Skin of body (tissue), 1 donor: ENCODE measurements at regions not wholly inside any gene's neighbourhood (a gene's known extent, or its start where the extent isn't known, plus 50 kb on each side); places are given as distances from the start of the nearest gene placed in this dataset.

ENCODE experiments used
- DNase-seq: peaks from one replicate; lab custom pipeline; 2025; lab: John Stamatoyannopoulos, UW

- DNase-seq, result no peak
Observed at GRCh38 chr3:64891021-64891420, 203.2 kb upstream of the ADAMTS9 start.

GRCh38 chr3:64890466-64890865 is 202.7 kb upstream of the ADAMTS9 start:
- no peak for DNase-seq

GRCh38 chr3:64890006-64890405 is 202.2 kb upstream of the ADAMTS9 start:
- DNase-seq, result peak; percentile 34

- no peak for DNase-seq
Observed at GRCh38 chr3:64888840-64889392, 201.1 kb upstream of the ADAMTS9 start.

GRCh38 chr3:64888165-64888564 is 200.4 kb upstream of the ADAMTS9 start:
- DNase-seq, result no peak

- DNase-seq, result no peak
Observed at GRCh38 chr3:64885055-64885454, 197.3 kb upstream of the ADAMTS9 start.

GRCh38 chr3:64884536-64884935 is 196.7 kb upstream of the ADAMTS9 start:
- DNase-seq, result no peak

- no peak for DNase-seq
Observed at GRCh38 chr3:64880916-64881315, 193.1 kb upstream of the ADAMTS9 start.

GRCh38 chr3:64878362-64878761 is 190.6 kb upstream of the ADAMTS9 start:
- no peak for DNase-seq

- no peak for DNase-seq
Observed at GRCh38 chr3:64873400-64873799, 185.6 kb upstream of the ADAMTS9 start.

GRCh38 chr3:64872345-64872744 is 184.5 kb upstream of the ADAMTS9 start:
- no peak for DNase-seq

GRCh38 chr3:64871834-64872249 is 184.0 kb upstream of the ADAMTS9 start:
- peak; percentile 36 for DNase-seq

GRCh38 chr3:64870876-64871646 is 183.3 kb upstream of the ADAMTS9 start:
- DNase-seq, result no peak

GRCh38 chr3:64867224-64867623 is 179.4 kb upstream of the ADAMTS9 start:
- DNase-seq, result no peak

GRCh38 chr3:64865839-64866570 is 178.2 kb upstream of the ADAMTS9 start:
- no peak for DNase-seq

GRCh38 chr3:64863226-64864212 is 175.7 kb upstream of the ADAMTS9 start:
- DNase-seq, result no peak

- DNase-seq, result no peak
Observed at GRCh38 chr3:64861684-64862083, 173.9 kb upstream of the ADAMTS9 start.

GRCh38 chr3:64860536-64860870 is 172.7 kb upstream of the ADAMTS9 start:
- no peak for DNase-seq

GRCh38 chr3:64859625-64860535 is 172.1 kb upstream of the ADAMTS9 start:
- peak; percentile 60 for DNase-seq

GRCh38 chr3:64856977-64857516 is 169.2 kb upstream of the ADAMTS9 start:
- peak; percentile 24 for DNase-seq
